Astrocyte of the spinal cord (primary cell): ENCODE measurements at regions not wholly inside any gene's neighbourhood (a gene's known extent, or its start where the extent isn't known, plus 50 kb on each side); places are given as distances from the start of the nearest gene placed in this dataset.
A peak's percentile ranks its signal among the peaks of the same experiment; 100 is the strongest.

Experiments used
- DNase-seq: peaks from one replicate; pipeline ENCODE4 v3.0.0; 2011; ENCODE audit warnings: low read depth, low spot score
- H3K4me3 ChIP-seq: 2 replicates; pipeline ENCODE4 v1.5.1; 2011; ENCODE audit warnings: low read depth, mild to moderate bottlenecking, low read length, moderate library complexity
- in situ Hi-C: cut with HindIII; loops from 2 replicates; pipeline ENCODE4 v1.10.0; 2017; ENCODE audit warnings: low sequenced_read_pairs
- TF ChIP-seq, protein P1 (sequence below): IDR thresholded peaks from 2 replicates; pipeline ENCODE4 v1.5.1; 2012; ENCODE audit warnings: low read depth, mild to moderate bottlenecking, low read length, inconsistent platforms

- no peak for DNase-seq
- H3K4me3 ChIP-seq = no peak overlapping the region
- TF ChIP-seq, protein P1, sequence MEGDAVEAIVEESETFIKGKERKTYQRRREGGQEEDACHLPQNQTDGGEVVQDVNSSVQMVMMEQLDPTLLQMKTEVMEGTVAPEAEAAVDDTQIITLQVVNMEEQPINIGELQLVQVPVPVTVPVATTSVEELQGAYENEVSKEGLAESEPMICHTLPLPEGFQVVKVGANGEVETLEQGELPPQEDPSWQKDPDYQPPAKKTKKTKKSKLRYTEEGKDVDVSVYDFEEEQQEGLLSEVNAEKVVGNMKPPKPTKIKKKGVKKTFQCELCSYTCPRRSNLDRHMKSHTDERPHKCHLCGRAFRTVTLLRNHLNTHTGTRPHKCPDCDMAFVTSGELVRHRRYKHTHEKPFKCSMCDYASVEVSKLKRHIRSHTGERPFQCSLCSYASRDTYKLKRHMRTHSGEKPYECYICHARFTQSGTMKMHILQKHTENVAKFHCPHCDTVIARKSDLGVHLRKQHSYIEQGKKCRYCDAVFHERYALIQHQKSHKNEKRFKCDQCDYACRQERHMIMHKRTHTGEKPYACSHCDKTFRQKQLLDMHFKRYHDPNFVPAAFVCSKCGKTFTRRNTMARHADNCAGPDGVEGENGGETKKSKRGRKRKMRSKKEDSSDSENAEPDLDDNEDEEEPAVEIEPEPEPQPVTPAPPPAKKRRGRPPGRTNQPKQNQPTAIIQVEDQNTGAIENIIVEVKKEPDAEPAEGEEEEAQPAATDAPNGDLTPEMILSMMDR = no peak
- in situ Hi-C loops = no loop called here
These were observed 100.3 kb upstream of the NEUROD1 start for GRCh38 chr2:181780657-181781056.

DNA sequence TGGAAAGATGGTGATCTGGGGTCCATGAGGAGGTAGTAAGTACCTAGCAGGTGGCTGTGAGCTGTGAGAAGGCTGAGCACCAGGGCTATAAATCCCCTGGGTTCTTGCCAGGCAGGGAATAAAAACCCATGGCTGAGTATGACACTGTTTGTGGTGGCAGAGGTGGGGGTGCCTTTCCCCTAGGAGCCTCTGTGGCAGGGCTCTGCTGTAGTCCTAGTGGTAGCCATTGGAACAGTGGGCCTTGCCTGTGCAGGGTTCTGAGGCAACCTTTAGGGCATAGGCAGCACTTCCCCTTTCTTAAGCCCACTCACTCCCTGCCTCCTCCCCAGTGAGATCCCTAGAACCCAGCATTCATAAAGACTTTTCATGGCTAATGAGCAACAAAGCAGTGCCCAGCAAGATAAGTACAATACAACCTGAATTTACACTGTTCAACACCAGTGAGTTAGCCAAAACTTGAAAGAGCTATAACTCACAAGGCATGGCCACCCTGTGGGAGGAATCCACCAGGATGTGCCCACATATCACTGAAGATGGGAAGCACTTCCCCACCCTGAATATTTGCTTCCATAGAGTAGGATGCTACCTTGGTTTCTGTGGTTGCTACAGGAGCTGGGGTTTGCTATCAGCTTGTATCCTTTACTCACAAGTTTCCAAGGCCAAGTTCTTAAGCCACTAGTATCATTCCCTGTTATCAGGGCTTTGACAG is 100.9 kb upstream of the NEUROD1 start:
- DNase-seq = no peak
- TF ChIP-seq, protein P1 = no peak
- H3K4me3 ChIP-seq = no peak overlapping the region
- in situ Hi-C loops = no loop called here

DNA sequence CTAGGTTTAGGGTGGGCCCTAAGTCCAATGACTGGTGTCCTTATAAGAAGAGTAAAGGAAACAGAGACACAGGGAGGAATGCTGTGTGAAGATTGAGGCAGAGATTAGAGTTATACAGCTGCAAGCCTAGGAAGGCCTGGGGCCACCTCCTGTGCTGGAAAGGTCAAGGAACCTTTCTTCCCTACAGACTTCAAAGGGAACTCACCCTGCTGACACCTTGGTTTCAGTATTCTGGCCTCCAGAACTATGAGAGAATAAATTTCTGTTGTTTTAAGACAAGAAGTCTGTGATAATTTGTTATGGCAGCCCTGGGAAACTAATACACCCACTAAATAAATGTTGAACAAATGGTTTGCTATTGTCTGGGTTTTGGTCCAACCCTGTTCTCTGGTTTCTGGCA is 102.3 kb upstream of the NEUROD1 start:
- H3K4me3 ChIP-seq = no peak overlapping the region
- DNase-seq = peak; percentile 56
- TF ChIP-seq, protein P1 = no peak
- in situ Hi-C loops = no loop called here

DNA sequence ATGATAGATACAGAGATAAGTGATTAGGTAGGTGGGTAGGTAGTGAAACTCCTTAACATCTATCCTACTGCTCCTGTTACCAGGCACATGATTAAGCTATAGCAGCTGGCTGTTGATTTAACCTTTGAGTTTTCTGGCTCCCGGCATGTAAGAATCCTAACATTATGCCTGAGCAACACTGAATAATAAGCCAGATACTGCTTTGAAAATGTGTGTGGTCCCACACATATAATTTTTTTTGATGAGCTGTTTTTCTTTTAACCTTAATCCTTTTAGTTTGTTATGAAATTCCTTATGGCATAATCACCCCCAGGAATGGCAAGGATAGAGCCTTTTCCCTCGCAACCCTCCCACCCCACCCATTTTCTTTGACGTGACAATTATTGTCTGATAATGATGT is 104.2 kb upstream of the NEUROD1 start:
- no peak overlapping the region for H3K4me3 ChIP-seq
- peak; percentile 66 for DNase-seq
- TF ChIP-seq, protein P1 = no peak
- in situ Hi-C loops = no loop called here

- in situ Hi-C loops = no loop called here
- DNase-seq = peak; percentile 71
- H3K4me3 ChIP-seq = no peak overlapping the region
- TF ChIP-seq, protein P1 = no peak
These were observed 105.5 kb upstream of the NEUROD1 start for GRCh38 chr2:181785691-181786344.

DNA sequence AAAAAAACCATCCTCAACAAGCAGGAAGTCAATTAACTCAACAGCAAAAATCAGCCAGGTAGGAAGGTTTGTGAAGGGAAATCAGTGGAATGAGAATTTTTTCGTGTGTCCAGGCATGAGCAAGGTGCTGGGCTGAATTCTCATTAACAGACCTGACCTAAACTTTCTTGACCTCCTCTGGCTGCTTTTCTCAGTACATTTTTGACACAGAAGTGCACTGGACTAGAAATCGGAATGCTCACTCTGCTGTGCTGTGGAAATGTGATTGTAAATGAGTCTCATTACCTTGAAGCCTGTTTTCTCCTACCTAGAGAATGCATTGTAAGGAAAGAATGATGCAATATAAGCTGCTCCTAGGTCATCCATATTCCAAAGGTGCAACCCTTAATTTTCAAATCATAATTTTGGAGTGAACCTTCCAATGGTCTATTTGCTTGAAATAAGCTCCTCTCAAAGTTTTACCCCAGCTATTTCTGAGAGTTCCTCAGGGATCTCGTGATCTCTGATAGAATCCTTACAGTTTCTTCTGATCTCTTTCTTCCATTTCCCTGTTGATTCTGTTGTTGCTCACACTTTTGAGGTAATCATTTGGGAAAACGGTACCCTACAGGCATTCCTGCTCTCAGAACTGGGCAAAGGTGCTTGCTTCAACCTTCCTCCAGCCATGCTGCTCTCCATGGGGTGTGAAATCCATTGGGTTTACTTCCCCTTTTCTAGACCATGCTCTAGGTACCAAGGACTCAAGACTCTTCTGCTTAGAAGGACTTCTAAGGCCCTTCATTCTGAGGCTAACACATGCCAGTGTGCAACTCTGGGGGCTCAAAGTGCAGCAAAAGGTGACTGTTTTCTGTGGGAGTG is 104.9 kb upstream of the ITPRID2 start:
- no peak for DNase-seq
- in situ Hi-C loops = no loop called here
- TF ChIP-seq, protein P1 = no peak
- H3K4me3 ChIP-seq = no peak overlapping the region
